Smooth muscle cell (in vitro differentiated cells): ENCODE measurements at regions not wholly inside any gene's neighbourhood (a gene's known extent, or its start where the extent isn't known, plus 50 kb on each side); places are given as distances from the start of the nearest gene placed in this dataset.

Experiments used
- DNase-seq: peaks from one replicate; lab custom pipeline; 2025; ENCODE audit not compliant: unreplicated experiment; lab: John Stamatoyannopoulos, UW
- H2AFZ ChIP-seq: fragments of 200-600 bp; sonication (generic); 2 replicates; pipeline ENCODE4 v1.6.0; 2016; ENCODE audit warnings: antibody characterized with exemption, low read depth, mild to moderate bottlenecking
- H3F3A ChIP-seq: fragments of 200-600 bp; sonication (generic); 2 replicates; pipeline ENCODE4 v1.6.0; 2017; ENCODE audit warnings: antibody characterized with exemption, low read depth
- H3K27ac ChIP-seq: fragments of 200-600 bp; sonication (generic); 2 replicates; pipeline ENCODE4 v1.5.1; 2016; ENCODE audit warnings: low read depth, mild to moderate bottlenecking
- H3K27me3 ChIP-seq: fragments of 200-600 bp; sonication (generic); 2 replicates; pipeline ENCODE4 v1.6.1; 2016; ENCODE audit warnings: low read depth, mild to moderate bottlenecking
- H3K36me3 ChIP-seq: fragments of 200-600 bp; sonication (generic); 2 replicates; pipeline ENCODE4 v1.5.1; 2016; ENCODE audit warnings: low read depth
- H3K4me1 ChIP-seq: fragments of 200-600 bp; sonication (generic); 2 replicates; pipeline ENCODE4 v1.5.1; 2016; ENCODE audit warnings: low read depth
- H3K4me2 ChIP-seq: fragments of 200-600 bp; sonication (generic); 2 replicates; pipeline ENCODE4 v1.6.0; 2016; ENCODE audit warnings: mild to moderate bottlenecking
- H3K4me3 ChIP-seq: fragments of 200-600 bp; sonication (generic); 2 replicates; pipeline ENCODE4 v1.5.1; 2016; ENCODE audit warnings: mild to moderate bottlenecking
- H3K79me2 ChIP-seq: fragments of 200-600 bp; sonication (generic); 2 replicates; pipeline ENCODE4 v1.6.0; 2016; ENCODE audit warnings: low read depth, mild to moderate bottlenecking
- H3K9ac ChIP-seq: fragments of 200-600 bp; sonication (generic); 2 replicates; pipeline ENCODE4 v1.6.0; 2016; ENCODE audit warnings: low read depth
- H3K9me3 ChIP-seq: fragments of 200-600 bp; sonication (generic); replicated peaks from 2 replicates; pipeline ENCODE4 v1.5.1; 2016; ENCODE audit warnings: low read depth
- H4K20me1 ChIP-seq: fragments of 200-600 bp; sonication (generic); 2 replicates; pipeline ENCODE4 v1.6.0; 2016; ENCODE audit warnings: low read depth
- WGBS: methylation state at CpG from one replicate; pipeline ENCODE4 v1.1.7; 2016; ENCODE audit warnings: low lambda C conversion rate; 5-methylcytosine and 5-hydroxymethylcytosine counted together
- TF ChIP-seq, protein P1 (sequence below): fragments of 200-600 bp; sonication (generic); IDR thresholded peaks from 2 replicates; pipeline ENCODE4 v1.5.1; 2017; ENCODE audit warnings: borderline replicate concordance, mild to moderate bottlenecking, antibody characterized with exemption; ENCODE audit not compliant: insufficient read depth, poor library complexity, severe bottlenecking

DNA sequence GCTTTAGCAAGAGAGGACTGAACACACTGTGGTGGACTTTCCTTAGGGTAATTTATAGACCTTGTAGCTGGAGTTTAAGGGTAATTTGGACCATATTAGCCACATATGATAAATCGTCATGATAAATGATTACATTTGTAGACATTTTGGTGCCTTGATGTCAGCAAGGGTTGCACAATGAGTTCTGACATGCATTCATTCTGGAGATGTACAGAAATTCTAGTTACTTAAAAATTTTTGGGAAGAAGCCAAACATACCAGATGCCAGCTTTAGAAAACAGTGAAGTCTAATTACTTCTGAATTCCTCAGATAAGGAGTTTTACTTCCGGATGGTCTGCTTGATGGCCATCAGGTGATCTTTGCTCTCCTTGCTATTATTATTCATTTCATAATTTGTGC, 653.1 kb downstream of the TBC1D32 start:
- 70% methylated on average over 2 of the region's 2 CpGs for WGBS
- no peak overlapping the region for H2AFZ ChIP-seq
- H3K27ac ChIP-seq, result no peak overlapping the region
- no peak overlapping the region for H3K4me3 ChIP-seq
- no peaks in the 10 kb centered on the region for H3K4me1 ChIP-seq
- no peaks in the 10 kb centered on the region for H3K36me3 ChIP-seq
- H3K27me3 ChIP-seq, result no peaks in the 10 kb centered on the region
- H3K79me2 ChIP-seq, result no peaks in the 10 kb centered on the region
- DNase-seq, result no peak
- H4K20me1 ChIP-seq, result no peaks in the 10 kb centered on the region
- H3F3A ChIP-seq, result no peaks in the 10 kb centered on the region
- TF ChIP-seq, protein P1, sequence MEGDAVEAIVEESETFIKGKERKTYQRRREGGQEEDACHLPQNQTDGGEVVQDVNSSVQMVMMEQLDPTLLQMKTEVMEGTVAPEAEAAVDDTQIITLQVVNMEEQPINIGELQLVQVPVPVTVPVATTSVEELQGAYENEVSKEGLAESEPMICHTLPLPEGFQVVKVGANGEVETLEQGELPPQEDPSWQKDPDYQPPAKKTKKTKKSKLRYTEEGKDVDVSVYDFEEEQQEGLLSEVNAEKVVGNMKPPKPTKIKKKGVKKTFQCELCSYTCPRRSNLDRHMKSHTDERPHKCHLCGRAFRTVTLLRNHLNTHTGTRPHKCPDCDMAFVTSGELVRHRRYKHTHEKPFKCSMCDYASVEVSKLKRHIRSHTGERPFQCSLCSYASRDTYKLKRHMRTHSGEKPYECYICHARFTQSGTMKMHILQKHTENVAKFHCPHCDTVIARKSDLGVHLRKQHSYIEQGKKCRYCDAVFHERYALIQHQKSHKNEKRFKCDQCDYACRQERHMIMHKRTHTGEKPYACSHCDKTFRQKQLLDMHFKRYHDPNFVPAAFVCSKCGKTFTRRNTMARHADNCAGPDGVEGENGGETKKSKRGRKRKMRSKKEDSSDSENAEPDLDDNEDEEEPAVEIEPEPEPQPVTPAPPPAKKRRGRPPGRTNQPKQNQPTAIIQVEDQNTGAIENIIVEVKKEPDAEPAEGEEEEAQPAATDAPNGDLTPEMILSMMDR, result no peak
- no peak overlapping the region for H3K9ac ChIP-seq
- no peak overlapping the region for H3K4me2 ChIP-seq
- no peaks in the 10 kb centered on the region for H3K9me3 ChIP-seq

DNA sequence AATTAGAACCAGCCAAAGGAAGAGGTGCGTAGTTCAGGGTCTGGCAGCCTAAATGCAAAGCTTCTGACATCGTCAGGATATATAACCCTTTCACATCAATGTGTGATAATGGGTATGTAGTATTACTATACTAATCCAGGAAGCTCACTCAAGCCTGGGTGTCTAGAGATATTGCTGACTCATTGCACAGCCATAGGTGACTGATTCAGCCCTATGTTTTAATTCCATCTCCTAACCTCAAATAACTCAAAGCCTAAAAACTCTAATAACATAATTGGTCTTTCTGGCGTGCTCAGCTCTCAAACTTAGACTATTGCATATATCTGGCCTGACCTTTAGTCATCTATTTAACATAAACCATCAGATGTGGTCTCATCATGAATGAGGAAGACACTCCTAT, 658.4 kb downstream of the TBC1D32 start:
- H2AFZ ChIP-seq, result no peak overlapping the region
- H3K9ac ChIP-seq, result no peak overlapping the region
- DNase-seq, result no peak
- 69% methylated on average over 3 of the region's 3 CpGs for WGBS
- no peaks in the 10 kb centered on the region for H3K27me3 ChIP-seq
- H3F3A ChIP-seq, result no peaks in the 10 kb centered on the region
- TF ChIP-seq, protein P1, result no peak
- no peaks in the 10 kb centered on the region for H3K9me3 ChIP-seq
- H3K4me1 ChIP-seq, result no peaks in the 10 kb centered on the region
- H3K79me2 ChIP-seq, result no peaks in the 10 kb centered on the region
- no peak overlapping the region for H3K4me2 ChIP-seq
- H3K36me3 ChIP-seq, result no peaks in the 10 kb centered on the region
- no peak overlapping the region for H3K27ac ChIP-seq
- no peak overlapping the region for H3K4me3 ChIP-seq
- H4K20me1 ChIP-seq, result no peaks in the 10 kb centered on the region

DNA sequence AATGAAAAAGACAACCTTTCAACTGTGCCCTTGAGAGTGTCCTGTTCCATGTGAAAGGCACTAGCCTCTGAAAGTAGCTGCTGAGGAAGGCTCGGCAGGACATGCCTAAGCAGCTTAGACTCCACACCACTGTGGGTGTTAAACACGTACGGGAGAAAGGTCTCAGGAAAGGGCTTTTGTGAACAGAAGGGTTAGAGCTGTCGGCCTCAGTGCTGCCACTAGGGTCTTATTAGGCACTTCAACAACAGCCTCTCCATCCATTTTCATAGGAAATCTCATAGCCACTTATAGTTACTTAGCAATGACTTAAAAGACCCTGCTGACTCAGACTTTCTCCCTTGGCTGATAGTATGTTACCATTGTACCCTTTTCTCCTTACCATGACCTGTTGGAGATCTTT, 662.8 kb downstream of the TBC1D32 start:
- Histone ChIP-seq H3K36me3 (no peaks in the 10 kb centered on the region), H3K27me3 (no peaks in the 10 kb centered on the region), H3K9me3 (peaks cover 4% of the 10 kb centered on the region), H4K20me1 (no peaks in the 10 kb centered on the region), H3K27ac (no peak overlapping the region), H2AFZ (no peak overlapping the region), H3F3A (no peaks in the 10 kb centered on the region), H3K9ac (no peak overlapping the region), H3K4me2 (no peak overlapping the region), H3K79me2 (no peaks in the 10 kb centered on the region), H3K4me1 (no peaks in the 10 kb centered on the region), H3K4me3 (no peak overlapping the region)
- WGBS, result 51% methylated on average over 4 of the region's 4 CpGs
- DNase-seq, result no peak
- TF ChIP-seq, protein P1, result no peak

DNA sequence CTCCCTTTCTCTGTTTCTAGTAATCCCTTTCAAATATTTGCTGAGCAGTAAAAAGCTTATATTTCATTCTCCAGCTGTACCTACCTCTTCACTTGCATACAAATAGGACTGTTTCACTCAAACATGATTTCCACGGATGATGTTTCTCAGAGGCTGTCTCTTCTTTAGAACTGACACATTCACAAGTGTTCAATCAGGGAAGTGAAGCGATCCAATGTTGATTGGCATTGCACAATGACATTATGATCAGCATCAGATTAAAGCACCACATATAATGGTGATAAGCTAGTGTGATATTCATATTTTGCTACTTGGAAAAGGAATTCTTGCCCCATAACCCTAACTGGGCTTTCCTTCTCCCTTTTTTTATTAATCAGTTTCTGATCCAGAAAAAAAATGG, 681.8 kb downstream of the TBC1D32 start:
- H3K36me3 ChIP-seq, result no peaks in the 10 kb centered on the region
- 94% methylated on average over 2 of the region's 2 CpGs for WGBS

More for the DNA sequence above, 681.8 kb downstream of the TBC1D32 start:
- Histone ChIP-seq H3K4me3 (no peak overlapping the region), H3F3A (no peaks in the 10 kb centered on the region), H3K9me3 (no peaks in the 10 kb centered on the region), H3K4me2 (no peak overlapping the region), H2AFZ (no peak overlapping the region), H4K20me1 (no peaks in the 10 kb centered on the region), H3K79me2 (no peaks in the 10 kb centered on the region), H3K27me3 (no peaks in the 10 kb centered on the region), H3K9ac (no peak overlapping the region), H3K27ac (no peak overlapping the region), H3K4me1 (no peaks in the 10 kb centered on the region)
- TF ChIP-seq, protein P1, result no peak
- no peak for DNase-seq
